ENCODE measurements at regions not wholly inside any gene's neighbourhood (a gene's known extent, or its start where the extent isn't known, plus 50 kb on each side); places are given as distances from the start of the nearest gene placed in this dataset.

- Histone ChIP-seq H3K79me2 (ENCODE audit: insufficient read depth, low read length) (peaks cover 64% of the 10 kb centered on the region), H3K4me3 (ENCODE audit: insufficient read depth, low read length) (peak overlapping the region; percentile 66), H3K27me3 (ENCODE audit: insufficient read depth, low read length) (no peaks in the 10 kb centered on the region), H2AFZ (ENCODE audit: low read length) (no peak overlapping the region), H3K36me3 (ENCODE audit: insufficient read depth, low read length) (no peaks in the 10 kb centered on the region), H3K9me3 (ENCODE audit: low read depth, low read length) (no peaks in the 10 kb centered on the region), H4K20me1 (ENCODE audit: insufficient read depth, low read length) (peaks cover 5% of the 10 kb centered on the region), H3K27ac (ENCODE audit: low read depth, low read length) (peak overlapping the region; percentile 100), H3K4me2 (ENCODE audit: insufficient read depth, low read length) (peak overlapping the region; percentile 95), H3K4me1 (ENCODE audit: insufficient read depth, low read length) (peaks cover 52% of the 10 kb centered on the region)
- TF ChIP-seq, protein P1, sequence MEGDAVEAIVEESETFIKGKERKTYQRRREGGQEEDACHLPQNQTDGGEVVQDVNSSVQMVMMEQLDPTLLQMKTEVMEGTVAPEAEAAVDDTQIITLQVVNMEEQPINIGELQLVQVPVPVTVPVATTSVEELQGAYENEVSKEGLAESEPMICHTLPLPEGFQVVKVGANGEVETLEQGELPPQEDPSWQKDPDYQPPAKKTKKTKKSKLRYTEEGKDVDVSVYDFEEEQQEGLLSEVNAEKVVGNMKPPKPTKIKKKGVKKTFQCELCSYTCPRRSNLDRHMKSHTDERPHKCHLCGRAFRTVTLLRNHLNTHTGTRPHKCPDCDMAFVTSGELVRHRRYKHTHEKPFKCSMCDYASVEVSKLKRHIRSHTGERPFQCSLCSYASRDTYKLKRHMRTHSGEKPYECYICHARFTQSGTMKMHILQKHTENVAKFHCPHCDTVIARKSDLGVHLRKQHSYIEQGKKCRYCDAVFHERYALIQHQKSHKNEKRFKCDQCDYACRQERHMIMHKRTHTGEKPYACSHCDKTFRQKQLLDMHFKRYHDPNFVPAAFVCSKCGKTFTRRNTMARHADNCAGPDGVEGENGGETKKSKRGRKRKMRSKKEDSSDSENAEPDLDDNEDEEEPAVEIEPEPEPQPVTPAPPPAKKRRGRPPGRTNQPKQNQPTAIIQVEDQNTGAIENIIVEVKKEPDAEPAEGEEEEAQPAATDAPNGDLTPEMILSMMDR (IDR thresholded peaks at IDR 0.05; ENCODE audit: extremely low read depth, low read depth, low read length), result no peak
- no peak for DNase-seq (ENCODE audit: insufficient read length, low spot score, missing footprints)
Measured at GRCh38 chr9:130781569-130781968, 53.5 kb upstream of the ABL1 start.

GRCh38 chr9:130782886-130783530 is 52.0 kb upstream of the ABL1 start:
- Histone ChIP-seq H2AFZ (ENCODE audit: low read length) (no peak overlapping the region), H3K27me3 (ENCODE audit: insufficient read depth, low read length) (no peaks in the 10 kb centered on the region), H3K27ac (ENCODE audit: low read depth, low read length) (peak overlapping the region; percentile 100), H3K9me3 (ENCODE audit: low read depth, low read length) (no peaks in the 10 kb centered on the region), H3K4me2 (ENCODE audit: insufficient read depth, low read length) (peak overlapping the region; percentile 30), H3K36me3 (ENCODE audit: insufficient read depth, low read length) (no peaks in the 10 kb centered on the region), H3K4me3 (ENCODE audit: insufficient read depth, low read length) (no peak overlapping the region), H3K79me2 (ENCODE audit: insufficient read depth, low read length) (peaks cover 71% of the 10 kb centered on the region), H4K20me1 (ENCODE audit: insufficient read depth, low read length) (peaks cover 5% of the 10 kb centered on the region), H3K4me1 (ENCODE audit: insufficient read depth, low read length) (peaks cover 57% of the 10 kb centered on the region)
- TF ChIP-seq, protein P1 (IDR thresholded peaks at IDR 0.05; ENCODE audit: extremely low read depth, low read depth, low read length), result no peak
- DNase-seq (ENCODE audit: insufficient read length, low spot score, missing footprints), result no peak

- H3K79me2 ChIP-seq (ENCODE audit: insufficient read depth, low read length), result peaks cover 71% of the 10 kb centered on the region
- H3K36me3 ChIP-seq (ENCODE audit: insufficient read depth, low read length), result no peaks in the 10 kb centered on the region
- H3K27ac ChIP-seq (ENCODE audit: low read depth, low read length), result no peak overlapping the region
- H3K4me2 ChIP-seq (ENCODE audit: insufficient read depth, low read length), result no peak overlapping the region
- TF ChIP-seq, protein P1 (IDR thresholded peaks at IDR 0.05; ENCODE audit: extremely low read depth, low read depth, low read length), result no peak
- H3K4me1 ChIP-seq (ENCODE audit: insufficient read depth, low read length), result peaks cover 42% of the 10 kb centered on the region
- no peaks in the 10 kb centered on the region for H3K27me3 ChIP-seq (ENCODE audit: insufficient read depth, low read length)
- no peak overlapping the region for H3K4me3 ChIP-seq (ENCODE audit: insufficient read depth, low read length)
- no peak overlapping the region for H2AFZ ChIP-seq (ENCODE audit: low read length)
- DNase-seq (ENCODE audit: insufficient read length, low spot score, missing footprints), result no peak
- peaks cover 5% of the 10 kb centered on the region for H4K20me1 ChIP-seq (ENCODE audit: insufficient read depth, low read length)
- H3K9me3 ChIP-seq (ENCODE audit: low read depth, low read length), result peaks cover 4% of the 10 kb centered on the region
Measured at GRCh38 chr9:130785053-130785452, 50.0 kb upstream of the ABL1 start.
